ENCODE measurements at regions not wholly inside any gene's neighbourhood (a gene's known extent, or its start where the extent isn't known, plus 50 kb on each side); places are given as distances from the start of the nearest gene placed in this dataset.

- WGBS, result 59% methylated on average over 1 of the region's 1 CpG
- no peak overlapping the region for H3K27ac ChIP-seq
- TF ChIP-seq POLR2A (IDR thresholded peaks at IDR 0.05), result no peak
- TF ChIP-seq POLR2AphosphoS5 (IDR thresholded peaks at IDR 0.05), result no peak
- TF ChIP-seq, protein P1, sequence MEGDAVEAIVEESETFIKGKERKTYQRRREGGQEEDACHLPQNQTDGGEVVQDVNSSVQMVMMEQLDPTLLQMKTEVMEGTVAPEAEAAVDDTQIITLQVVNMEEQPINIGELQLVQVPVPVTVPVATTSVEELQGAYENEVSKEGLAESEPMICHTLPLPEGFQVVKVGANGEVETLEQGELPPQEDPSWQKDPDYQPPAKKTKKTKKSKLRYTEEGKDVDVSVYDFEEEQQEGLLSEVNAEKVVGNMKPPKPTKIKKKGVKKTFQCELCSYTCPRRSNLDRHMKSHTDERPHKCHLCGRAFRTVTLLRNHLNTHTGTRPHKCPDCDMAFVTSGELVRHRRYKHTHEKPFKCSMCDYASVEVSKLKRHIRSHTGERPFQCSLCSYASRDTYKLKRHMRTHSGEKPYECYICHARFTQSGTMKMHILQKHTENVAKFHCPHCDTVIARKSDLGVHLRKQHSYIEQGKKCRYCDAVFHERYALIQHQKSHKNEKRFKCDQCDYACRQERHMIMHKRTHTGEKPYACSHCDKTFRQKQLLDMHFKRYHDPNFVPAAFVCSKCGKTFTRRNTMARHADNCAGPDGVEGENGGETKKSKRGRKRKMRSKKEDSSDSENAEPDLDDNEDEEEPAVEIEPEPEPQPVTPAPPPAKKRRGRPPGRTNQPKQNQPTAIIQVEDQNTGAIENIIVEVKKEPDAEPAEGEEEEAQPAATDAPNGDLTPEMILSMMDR (IDR thresholded peaks at IDR 0.05), result no peak
- no peaks in the 10 kb centered on the region for H3K27me3 ChIP-seq (replicated peaks; ENCODE audit: insufficient read depth)
- no peaks in the 10 kb centered on the region for H3K9me3 ChIP-seq
- no peaks in the 10 kb centered on the region for H3K36me3 ChIP-seq
- no peak overlapping the region for H3K4me3 ChIP-seq
- no peaks in the 10 kb centered on the region for H3K4me1 ChIP-seq (replicated peaks)
- intact Hi-C loops (cut with DNase I), result no loop called here
- DNase-seq (ENCODE audit: low spot score), result no peak
These were observed 445.5 kb upstream of the IGFBP3 start for GRCh38 chr7:46366526-46366925.

DNA sequence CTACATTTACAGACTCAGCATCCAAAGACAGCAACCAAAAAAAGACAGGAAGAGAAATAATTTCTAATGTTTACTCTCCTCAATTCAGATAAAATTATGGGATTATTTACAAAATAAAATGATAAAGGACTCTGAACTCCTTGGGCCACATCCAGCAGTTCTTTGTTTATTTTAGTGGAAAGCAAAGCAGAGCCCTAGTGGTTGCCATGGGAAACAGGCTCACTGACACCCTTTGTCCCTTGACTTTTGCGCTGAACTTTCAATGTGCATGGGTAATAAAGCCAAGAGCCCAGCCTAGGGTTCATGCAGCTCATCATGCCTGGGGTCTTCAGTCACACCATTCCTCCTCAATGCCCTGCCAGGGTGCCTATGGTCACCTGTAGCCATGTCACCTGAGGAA, 442.6 kb upstream of the IGFBP3 start:
- Histone ChIP-seq H3K27me3 (replicated peaks; ENCODE audit: insufficient read depth) (no peaks in the 10 kb centered on the region), H3K27ac (no peak overlapping the region), H3K4me3 (no peak overlapping the region), H3K9me3 (no peaks in the 10 kb centered on the region), H3K36me3 (no peaks in the 10 kb centered on the region), H3K4me1 (replicated peaks) (no peaks in the 10 kb centered on the region)
- intact Hi-C loops (cut with DNase I), result no loop called here
- 57% methylated on average over 1 of the region's 1 CpG for whole genome bisulfite sequencing
- TF ChIP-seq, protein P1 (IDR thresholded peaks at IDR 0.05), result no peak
- TF ChIP-seq POLR2AphosphoS5 (IDR thresholded peaks at IDR 0.05) (no peak), POLR2A (IDR thresholded peaks at IDR 0.05) (no peak)
- DNase-seq (ENCODE audit: low spot score), result no peak

GRCh38 chr7:46360811-46361210, 439.7 kb upstream of the IGFBP3 start:
- H3K4me3 ChIP-seq, result no peak overlapping the region
- intact Hi-C loops (cut with DNase I), result no loop called here
- H3K27me3 ChIP-seq (replicated peaks; ENCODE audit: insufficient read depth), result no peaks in the 10 kb centered on the region
- H3K4me1 ChIP-seq (replicated peaks), result no peaks in the 10 kb centered on the region
- H3K27ac ChIP-seq, result no peak overlapping the region
- WGBS, result 78% methylated on average over 2 of the region's 2 CpGs
- TF ChIP-seq POLR2AphosphoS5 (IDR thresholded peaks at IDR 0.05) (no peak), POLR2A (IDR thresholded peaks at IDR 0.05) (no peak)
- TF ChIP-seq, protein P1 (IDR thresholded peaks at IDR 0.05), result no peak
- DNase-seq (ENCODE audit: low spot score), result no peak
- H3K9me3 ChIP-seq, result no peaks in the 10 kb centered on the region
- H3K36me3 ChIP-seq, result no peaks in the 10 kb centered on the region

GRCh38 chr7:46360296-46360695, 439.2 kb upstream of the IGFBP3 start:
- TF ChIP-seq, protein P1 (IDR thresholded peaks at IDR 0.05), result no peak
- TF ChIP-seq POLR2AphosphoS5 (IDR thresholded peaks at IDR 0.05) (no peak), POLR2A (IDR thresholded peaks at IDR 0.05) (no peak)
- Histone ChIP-seq H3K4me3 (no peak overlapping the region), H3K27me3 (replicated peaks; ENCODE audit: insufficient read depth) (no peaks in the 10 kb centered on the region), H3K36me3 (no peaks in the 10 kb centered on the region), H3K9me3 (no peaks in the 10 kb centered on the region), H3K27ac (no peak overlapping the region), H3K4me1 (replicated peaks) (no peaks in the 10 kb centered on the region)
- intact Hi-C loops (cut with DNase I), result no loop called here
- 65% methylated on average over 3 of the region's 3 CpGs for WGBS
- DNase-seq (ENCODE audit: low spot score), result no peak

GRCh38 chr7:46357851-46358250, 436.8 kb upstream of the IGFBP3 start:
- Histone ChIP-seq H3K4me1 (replicated peaks) (no peaks in the 10 kb centered on the region), H3K4me3 (no peak overlapping the region), H3K27me3 (replicated peaks; ENCODE audit: insufficient read depth) (no peaks in the 10 kb centered on the region), H3K27ac (no peak overlapping the region), H3K36me3 (no peaks in the 10 kb centered on the region), H3K9me3 (no peaks in the 10 kb centered on the region)
- TF ChIP-seq, protein P1 (IDR thresholded peaks at IDR 0.05), result no peak
- TF ChIP-seq POLR2A (IDR thresholded peaks at IDR 0.05) (no peak), POLR2AphosphoS5 (IDR thresholded peaks at IDR 0.05) (no peak)
- no peak for DNase-seq (ENCODE audit: low spot score)
- WGBS, result 94% methylated on average over 5 of the region's 5 CpGs
- intact Hi-C loops (cut with DNase I), result no loop called here
